Esophagus muscularis mucosa (tissue), 4 donors: ENCODE measurements at regions not wholly inside any gene's neighbourhood (a gene's known extent, or its start where the extent isn't known, plus 50 kb on each side); places are given as distances from the start of the nearest gene placed in this dataset.

ENCODE experiments used
- DNase-seq: peaks from one replicate; pipeline ENCODE4 v3.0.0-alpha.2; 2017; ENCODE audit errors: extremely low spot score
- H3K27ac ChIP-seq, 4 donors: fragments of 200-600 bp; sonication (generic); replicated peaks in 1 of 4; 1 replicate in 3 of 4; 2 replicates in 1 of 4; pipeline ENCODE4 v1.5.1; 2016 to 2019; ENCODE audit warnings: mild to moderate bottlenecking in 1 of 4
- H3K27me3 ChIP-seq, 4 donors: fragments of 200-600 bp; sonication (generic); one replicate each; pipeline versions ENCODE4 v1.5.1 to v1.6.0; 2016 to 2019
- H3K36me3 ChIP-seq, 4 donors: fragments of 200-600 bp; sonication (generic); one replicate each; pipeline ENCODE4 v1.5.1; 2016 to 2019
- H3K4me1 ChIP-seq, 4 donors: fragments of 200-600 bp; sonication (generic); one replicate each; pipeline ENCODE4 v1.5.1; 2016 to 2019
- H3K4me3 ChIP-seq, 4 donors: fragments of 200-600 bp; sonication (generic); 1 replicate in 2 of 4; 2 replicates in 2 of 4; pipeline ENCODE4 v1.5.1; 2016 to 2019; ENCODE audit warnings: mild to moderate bottlenecking in 4 of 4, moderate library complexity in 1 of 4
- H3K9me3 ChIP-seq, 4 donors: fragments of 200-600 bp; sonication (generic); 1 replicate in 3 of 4; 2 replicates in 1 of 4; pipeline ENCODE4 v1.5.1; 2016 to 2019
- EP300 ChIP-seq: sonication (generic); formaldehyde crosslinking; IDR thresholded peaks from one replicate; pipeline ENCODE4 v1.6.1; 2017; ENCODE audit warnings: antibody characterized with exemption
- POLR2A ChIP-seq: fragments of 450-650 bp; IDR thresholded peaks from one replicate; pipeline ENCODE4 v1.6.1; 2017; ENCODE audit warnings: antibody characterized with exemption, moderate library complexity, mild to moderate bottlenecking, low read depth
- POLR2AphosphoS5 ChIP-seq, 2 donors: sonication (generic); formaldehyde crosslinking; IDR thresholded peaks; one replicate each; pipeline ENCODE4 v1.6.1; 2017; ENCODE audit warnings: antibody characterized with exemption in 2 of 2
- WGBS: methylation state at CpG from one replicate; pipeline ENCODE4 v1.1.5; 2018; 5-methylcytosine and 5-hydroxymethylcytosine counted together
- intact Hi-C: fragments of 100-400 bp; cut with DNase I; formaldehyde crosslinking; loops from one replicate; pipeline ENCODE4 v1.15.1; 2023
- TF ChIP-seq, protein P1 (sequence below), 3 experiments: fragments of 200-600 bp in 2 of 3; fragments of 450-650 bp in 1 of 3; sonication (generic) in 2 of 3; IDR thresholded peaks; one replicate each; pipeline ENCODE4 v1.5.1; 2017 to 2019; ENCODE audit warnings: antibody characterized with exemption in 3 of 3, mild to moderate bottlenecking in 2 of 3, moderate library complexity in 1 of 3

DNA sequence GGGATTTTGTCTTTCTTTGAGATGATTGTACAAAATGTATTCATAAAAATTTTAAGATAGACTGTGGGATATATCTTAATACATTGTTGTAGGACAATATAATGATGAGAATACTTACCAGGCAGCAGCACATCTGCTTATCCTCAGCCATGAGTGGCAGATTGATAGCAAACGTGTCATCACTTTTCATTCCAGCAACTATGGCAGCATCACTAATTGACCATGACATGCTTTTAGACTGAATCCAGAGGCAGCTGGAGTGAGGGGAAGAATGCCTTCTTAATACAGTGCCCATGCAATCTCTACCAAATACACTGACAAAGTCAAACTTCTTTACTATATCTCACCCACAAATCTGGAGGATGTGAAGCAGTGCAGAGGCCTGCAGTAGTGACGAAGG lies 755.2 kb upstream of the RAG2 start:
- H3K36me3 ChIP-seq = no peaks in the 10 kb centered on the region
- H3K9me3 ChIP-seq = peaks cover 0 to 4% (median 0%) of the 10 kb centered on the region in 4 donors
- 79% methylated on average over 2 of the region's 2 CpGs for WGBS
- H3K27me3 ChIP-seq = no peaks in the 10 kb centered on the region
- H3K27ac ChIP-seq = no peak overlapping the region
- no peaks in the 10 kb centered on the region for H3K4me1 ChIP-seq
- intact Hi-C loops = no loop called here
- no peak for DNase-seq
- TF ChIP-seq POLR2AphosphoS5 (IDR thresholded peaks at IDR 0.05) = no peak
- TF ChIP-seq, protein P1, sequence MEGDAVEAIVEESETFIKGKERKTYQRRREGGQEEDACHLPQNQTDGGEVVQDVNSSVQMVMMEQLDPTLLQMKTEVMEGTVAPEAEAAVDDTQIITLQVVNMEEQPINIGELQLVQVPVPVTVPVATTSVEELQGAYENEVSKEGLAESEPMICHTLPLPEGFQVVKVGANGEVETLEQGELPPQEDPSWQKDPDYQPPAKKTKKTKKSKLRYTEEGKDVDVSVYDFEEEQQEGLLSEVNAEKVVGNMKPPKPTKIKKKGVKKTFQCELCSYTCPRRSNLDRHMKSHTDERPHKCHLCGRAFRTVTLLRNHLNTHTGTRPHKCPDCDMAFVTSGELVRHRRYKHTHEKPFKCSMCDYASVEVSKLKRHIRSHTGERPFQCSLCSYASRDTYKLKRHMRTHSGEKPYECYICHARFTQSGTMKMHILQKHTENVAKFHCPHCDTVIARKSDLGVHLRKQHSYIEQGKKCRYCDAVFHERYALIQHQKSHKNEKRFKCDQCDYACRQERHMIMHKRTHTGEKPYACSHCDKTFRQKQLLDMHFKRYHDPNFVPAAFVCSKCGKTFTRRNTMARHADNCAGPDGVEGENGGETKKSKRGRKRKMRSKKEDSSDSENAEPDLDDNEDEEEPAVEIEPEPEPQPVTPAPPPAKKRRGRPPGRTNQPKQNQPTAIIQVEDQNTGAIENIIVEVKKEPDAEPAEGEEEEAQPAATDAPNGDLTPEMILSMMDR (IDR thresholded peaks at IDR 0.05) = no peak
- no peak for TF ChIP-seq POLR2A
- TF ChIP-seq EP300 = no peak
- no peak overlapping the region for H3K4me3 ChIP-seq

- TF ChIP-seq POLR2A = no peak
- TF ChIP-seq, protein P1 (IDR thresholded peaks at IDR 0.05) = no peak
- no peak for TF ChIP-seq EP300
- no peaks in the 10 kb centered on the region for H3K9me3 ChIP-seq
- H3K4me1 ChIP-seq = no peaks in the 10 kb centered on the region
- no peak for DNase-seq
- H3K36me3 ChIP-seq = no peaks in the 10 kb centered on the region
- 66% methylated on average over 3 of the region's 3 CpGs for WGBS
- no peak overlapping the region for H3K27ac ChIP-seq
- no peak overlapping the region for H3K4me3 ChIP-seq
- no peaks in the 10 kb centered on the region for H3K27me3 ChIP-seq
- intact Hi-C loops = no loop called here
Measured at GRCh38 chr11:37352485-37352884, 754.4 kb upstream of the RAG2 start.

DNA sequence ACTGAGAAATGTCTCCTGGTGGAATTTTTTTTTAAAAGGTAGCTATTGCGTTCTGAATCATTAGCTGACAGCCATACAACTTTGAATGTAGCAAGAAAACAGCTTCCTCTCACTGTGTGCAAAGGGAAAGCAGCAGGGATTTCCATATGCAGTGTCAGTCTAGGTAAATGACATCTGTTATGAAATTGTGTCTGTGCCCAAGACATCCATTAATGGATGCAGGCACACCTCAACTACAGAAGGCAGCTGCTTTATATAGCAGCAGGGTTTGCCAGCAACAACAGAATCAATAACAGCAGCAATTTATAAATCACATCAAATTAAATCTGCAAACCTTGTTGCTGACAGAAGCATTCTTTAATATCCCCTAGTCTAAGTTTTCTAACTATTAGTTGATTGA lies 745.3 kb upstream of the RAG2 start:
- Histone ChIP-seq H3K9me3 (no peaks in the 10 kb centered on the region), H3K27ac (no peak overlapping the region), H3K27me3 (no peaks in the 10 kb centered on the region), H3K4me1 (no peaks in the 10 kb centered on the region), H3K4me3 (no peak overlapping the region), H3K36me3 (no peaks in the 10 kb centered on the region)
- no peak for TF ChIP-seq POLR2AphosphoS5 (IDR thresholded peaks at IDR 0.05)
- TF ChIP-seq, protein P1 (IDR thresholded peaks at IDR 0.05) = no peak
- no peak for TF ChIP-seq POLR2A
- no peak for TF ChIP-seq EP300
- DNase-seq = no peak
- intact Hi-C loops = no loop called here
- WGBS = 87% methylated on average over 1 of the region's 1 CpG

GRCh38 chr11:37336401-37336800 lies 738.4 kb upstream of the RAG2 start:
- TF ChIP-seq EP300 = no peak
- TF ChIP-seq POLR2AphosphoS5 (IDR thresholded peaks at IDR 0.05) = no peak
- TF ChIP-seq POLR2A = no peak
- TF ChIP-seq, protein P1 (IDR thresholded peaks at IDR 0.05) = no peak
- Histone ChIP-seq H3K27ac (no peak overlapping the region), H3K9me3 (no peaks in the 10 kb centered on the region), H3K27me3 (no peaks in the 10 kb centered on the region), H3K4me1 (no peaks in the 10 kb centered on the region), H3K36me3 (no peaks in the 10 kb centered on the region), H3K4me3 (no peak overlapping the region)
- no peak for DNase-seq
- 94% methylated on average over 2 of the region's 2 CpGs for WGBS
- intact Hi-C loops = no loop called here

DNA sequence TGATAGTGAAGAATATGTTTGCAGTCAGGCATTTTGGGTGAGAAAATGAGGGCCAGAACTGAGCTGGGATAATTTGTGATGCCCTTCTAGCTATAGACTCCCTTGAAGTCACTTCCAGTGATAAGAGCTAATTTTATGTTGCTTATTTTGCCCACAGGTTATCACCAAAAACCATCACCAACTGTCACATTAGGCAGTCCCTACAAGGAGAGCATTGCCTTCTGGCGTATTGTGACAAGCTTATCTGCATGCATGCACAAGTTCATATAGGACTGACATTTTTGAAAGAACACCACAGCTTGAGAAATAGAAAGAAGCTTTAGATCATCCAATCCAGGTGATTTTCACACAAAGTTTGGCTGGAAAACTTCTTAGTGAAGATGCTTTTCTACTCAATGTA lies 735.3 kb upstream of the RAG2 start:
- Histone ChIP-seq H3K4me3 (no peak overlapping the region), H3K27ac (no peak overlapping the region), H3K4me1 (no peaks in the 10 kb centered on the region), H3K36me3 (no peaks in the 10 kb centered on the region), H3K27me3 (no peaks in the 10 kb centered on the region), H3K9me3 (no peaks in the 10 kb centered on the region)
- intact Hi-C loops = no loop called here
- TF ChIP-seq POLR2A (no peak), POLR2AphosphoS5 (IDR thresholded peaks at IDR 0.05) (no peak), EP300 (no peak)
- TF ChIP-seq, protein P1 (IDR thresholded peaks at IDR 0.05) = no peak
- 86% methylated on average over 1 of the region's 1 CpG for WGBS
- DNase-seq = no peak
